Endothelial cell of umbilical vein (primary cell): ENCODE measurements at regions not wholly inside any gene's neighbourhood (a gene's known extent, or its start where the extent isn't known, plus 50 kb on each side); places are given as distances from the start of the nearest gene placed in this dataset.

Experiments
- BruUV-seq: library from RNA; stranded (reverse); fragments of 400-500 nt; replicated peaks from 2 replicates; lab custom pipeline; 2021; lab: Mats Ljungman, UMichigan
- CTCF ChIA-PET: fragments of 300-600, 350-600 bp; sonication (Branson Sonifier 250); formaldehyde crosslinking; loops from one replicate; lab custom pipeline; 2021; ENCODE audit warnings: antibody characterized with exemption, inconsistent platforms; lab: Charles Lee
- POLR2A ChIA-PET: fragments of 300-600, 350-600 bp; sonication (Branson Sonifier 250); formaldehyde crosslinking; loops from one replicate; lab custom pipeline; 2021; ENCODE audit warnings: antibody characterized with exemption, inconsistent platforms; lab: Charles Lee
- DNase-seq: peaks from one replicate; pipeline ENCODE4 v3.0.0-alpha.2; 2011; ENCODE audit warnings: low read depth, low spot score
- FAIRE-seq: peaks from 2 replicates; lab custom pipeline; 2011; peaks lifted over from hg19 to GRCh38; lab: Jason Lieb, UNC
- H2AFZ ChIP-seq: 2 replicates; pipeline ENCODE4 v1.6.0; 2012; ENCODE audit warnings: low read depth, low read length, control low read depth, inconsistent platforms
- H3K27ac ChIP-seq: 2 replicates; pipeline ENCODE4 v1.5.1; 2011; ENCODE audit warnings: low read depth, mild to moderate bottlenecking, control low read depth, low read length, moderate library complexity; ENCODE audit not compliant: insufficient read depth
- H3K27me3 ChIP-seq, 2 experiments: 2 replicates each; pipeline versions ENCODE4 v1.6.0 to v1.6.1; 2011; ENCODE audit warnings: low read length in 2 of 2, mixed read lengths in 1 of 2; ENCODE audit not compliant: control insufficient read depth in 2 of 2, insufficient read depth in 2 of 2
- H3K36me3 ChIP-seq, 2 experiments: 2 replicates in 1 of 2; 3 replicates in 1 of 2; pipeline ENCODE4 v1.5.1; 2011; ENCODE audit warnings: low read length in 2 of 2, mild to moderate bottlenecking in 1 of 2, moderate library complexity in 1 of 2; ENCODE audit not compliant: control insufficient read depth in 2 of 2, insufficient read depth in 2 of 2; ENCODE audit errors: extremely low read depth in 1 of 2
- H3K4me1 ChIP-seq: 3 replicates; pipeline ENCODE4 v1.5.1; 2011; ENCODE audit warnings: mild to moderate bottlenecking, low read length; ENCODE audit not compliant: control insufficient read depth, insufficient read depth; ENCODE audit errors: extremely low read depth
- H3K4me2 ChIP-seq: 2 replicates; pipeline ENCODE4 v1.6.1; 2011; ENCODE audit warnings: low read length, control low read depth, mixed read lengths; ENCODE audit not compliant: insufficient read depth
- H3K4me3 ChIP-seq, 3 experiments: fragments of 200-600 bp in 1 of 3; sonication (generic), shearing (Covaris generic) in 1 of 3; replicated peaks in 1 of 3; 2 replicates each; pipeline ENCODE4 v1.5.1; 2011 to 2016; ENCODE audit warnings: control low read depth in 3 of 3, low read length in 3 of 3, mild to moderate bottlenecking in 2 of 3, inconsistent platforms in 1 of 3, low read depth in 1 of 3, moderate library complexity in 1 of 3; ENCODE audit not compliant: insufficient read depth in 1 of 3
- H3K79me2 ChIP-seq: 2 replicates; pipeline ENCODE4 v1.6.0; 2012; ENCODE audit warnings: low read length, inconsistent platforms; ENCODE audit not compliant: control insufficient read depth, insufficient read depth
- H3K9ac ChIP-seq: replicated peaks from 2 replicates; pipeline ENCODE3; 2011; ENCODE audit warnings: low read length, control low read depth; ENCODE audit not compliant: insufficient read depth; ENCODE audit errors: extremely low read depth
- H3K9me1 ChIP-seq: replicated peaks from 3 replicates; pipeline ENCODE4 v1.6.0; 2011; ENCODE audit warnings: mild to moderate bottlenecking, low read length; ENCODE audit not compliant: control insufficient read depth, insufficient read depth; ENCODE audit errors: extremely low read depth
- H3K9me3 ChIP-seq: replicated peaks from 2 replicates; pipeline ENCODE4 v1.5.1; 2012; ENCODE audit warnings: low read length, inconsistent platforms; ENCODE audit not compliant: control insufficient read depth, insufficient read depth
- H4K20me1 ChIP-seq: replicated peaks from 2 replicates; pipeline ENCODE3; 2011; ENCODE audit warnings: mild to moderate bottlenecking, low read length; ENCODE audit not compliant: control insufficient read depth, insufficient read depth; ENCODE audit errors: extremely low read depth
- CTCF ChIP-seq, 2 donors: IDR thresholded peaks; 1 replicate in 1 of 2; 2 replicates in 1 of 2; pipeline ENCODE4 v1.5.1; 2011; ENCODE audit warnings: low read length in 2 of 2, mild to moderate bottlenecking in 2 of 2, moderate library complexity in 2 of 2, control low read depth in 1 of 2, inconsistent platforms in 1 of 2, low read depth in 1 of 2; ENCODE audit not compliant: insufficient read depth in 1 of 2; ENCODE audit errors: extremely low read depth in 1 of 2
- EZH2 ChIP-seq: IDR thresholded peaks from 2 replicates; pipeline ENCODE4 v1.6.1; 2012; ENCODE audit warnings: borderline replicate concordance, low read depth, mild to moderate bottlenecking, moderate library complexity, low read length, inconsistent platforms; ENCODE audit not compliant: severe bottlenecking
- FOS ChIP-seq: IDR thresholded peaks from 2 replicates; pipeline ENCODE4 v1.6.1; 2011; ENCODE audit warnings: mild to moderate bottlenecking, low read length, moderate library complexity, borderline replicate concordance; ENCODE audit not compliant: insufficient read depth
- GATA2 ChIP-seq: IDR thresholded peaks from 2 replicates; pipeline ENCODE4 v1.7.0; 2011; ENCODE audit warnings: low read depth, mild to moderate bottlenecking, moderate library complexity, mixed read lengths, low read length; ENCODE audit not compliant: insufficient read length, insufficient read depth
- JUN ChIP-seq: IDR thresholded peaks from 2 replicates; pipeline ENCODE4 v1.6.1; 2011; ENCODE audit warnings: borderline replicate concordance, low read depth; ENCODE audit not compliant: insufficient read length, insufficient read depth
- MAX ChIP-seq: IDR thresholded peaks from 2 replicates; pipeline ENCODE4 v1.6.1; 2011; ENCODE audit not compliant: insufficient read depth, insufficient read length
- MYC ChIP-seq: IDR thresholded peaks from one replicate; pipeline ENCODE4 v1.6.1; 2011; ENCODE audit warnings: mild to moderate bottlenecking, low read depth, low read length
- POLR2A ChIP-seq: IDR thresholded peaks from 2 replicates; pipeline ENCODE4 v1.6.1; 2012; ENCODE audit warnings: low read depth, mild to moderate bottlenecking, control low read depth, low read length
- POLR2AphosphoS5 ChIP-seq: IDR thresholded peaks from 2 replicates; pipeline ENCODE4 v1.6.1; 2012; ENCODE audit warnings: low read depth, mild to moderate bottlenecking, control low read depth, low read length, moderate library complexity; ENCODE audit not compliant: insufficient read depth
- dilution Hi-C: fragments of 300-500 bp; cut with MboI; formaldehyde crosslinking; loops from one replicate; pipeline ENCODE4 v1.15.0; 2019; ENCODE audit warnings: low sequenced_read_pairs; ENCODE audit not compliant: extremely low pct_ligation_motif_present
- intact Hi-C: fragments of 100-400 bp; cut with micrococcal nuclease; formaldehyde crosslinking; loops from one replicate; pipeline ENCODE4 v1.10.0; 2022

- H3K36me3 ChIP-seq: no peaks in the 10 kb centered on the region
- H3K27ac ChIP-seq: no peak overlapping the region
- no peaks in the 10 kb centered on the region for H3K27me3 ChIP-seq
- POLR2A ChIA-PET: no interaction called here
- no peak overlapping the region for H3K9ac ChIP-seq
- H3K79me2 ChIP-seq: no peaks in the 10 kb centered on the region
- intact Hi-C loops (no loop called here), dilution Hi-C loops (no loop called here)
- no TSS peak for BruUV-seq
- no peak overlapping the region for H3K4me3 ChIP-seq
- no peak for TF ChIP-seq CTCF (IDR thresholded peaks at IDR 0.05; ENCODE audit: extremely low read depth in 1 of 2, insufficient read depth in 1 of 2, low read depth in 1 of 2, low read length in 2 of 2)
- no peak for TF ChIP-seq JUN
- no peak for TF ChIP-seq FOS
- no peak for TF ChIP-seq MAX
- no peak for TF ChIP-seq POLR2AphosphoS5
- no peak for TF ChIP-seq POLR2A
- TF ChIP-seq MYC: no peak
- H3K4me1 ChIP-seq: no peaks in the 10 kb centered on the region
- no peak overlapping the region for H3K4me2 ChIP-seq
- no peaks in the 10 kb centered on the region for H4K20me1 ChIP-seq
- CTCF ChIA-PET: interaction anchor here (1.2 to 1.6 kb wide), 3 partner anchors 11 to 834 kb away, joined by 3 read pairs; no protein-coding TSS in a partner anchor
- H3K9me1 ChIP-seq: no peaks in the 10 kb centered on the region
- no peaks in the 10 kb centered on the region for H3K9me3 ChIP-seq
- no peak overlapping the region for H2AFZ ChIP-seq
- no peak for DNase-seq
- no peak for FAIRE-seq
These were observed 247.7 kb upstream of the HSF2 start for GRCh38 chr6:122151763-122152162.

- H4K20me1 ChIP-seq: no peaks in the 10 kb centered on the region
- dilution Hi-C loops (no loop called here), intact Hi-C loops (no loop called here)
- H3K27me3 ChIP-seq: no peaks in the 10 kb centered on the region
- H2AFZ ChIP-seq: no peak overlapping the region
- BruUV-seq: no TSS peak
- H3K4me2 ChIP-seq: no peak overlapping the region
- H3K79me2 ChIP-seq: no peaks in the 10 kb centered on the region
- no peak for DNase-seq
- no peak overlapping the region for H3K9ac ChIP-seq
- no peaks in the 10 kb centered on the region for H3K36me3 ChIP-seq
- POLR2A ChIA-PET: no interaction called here
- no peak overlapping the region for H3K4me3 ChIP-seq
- no peak for FAIRE-seq
- H3K4me1 ChIP-seq: no peaks in the 10 kb centered on the region
- TF ChIP-seq CTCF (IDR thresholded peaks at IDR 0.05; ENCODE audit: extremely low read depth in 1 of 2, insufficient read depth in 1 of 2, low read depth in 1 of 2, low read length in 2 of 2): no peak
- no peak for TF ChIP-seq POLR2A
- no peak for TF ChIP-seq EZH2
- no peak for TF ChIP-seq GATA2
- TF ChIP-seq MYC: no peak
- TF ChIP-seq FOS: no peak
- TF ChIP-seq POLR2AphosphoS5: no peak
- TF ChIP-seq JUN: no peak
- H3K9me1 ChIP-seq: no peaks in the 10 kb centered on the region
- H3K9me3 ChIP-seq: no peaks in the 10 kb centered on the region
- CTCF ChIA-PET: no interaction called here
- no peak overlapping the region for H3K27ac ChIP-seq
These were observed 245.9 kb upstream of the HSF2 start for GRCh38 chr6:122153557-122153956.
